HUES6 (cell line): ENCODE measurements at regions not wholly inside any gene's neighbourhood (a gene's known extent, or its start where the extent isn't known, plus 50 kb on each side); places are given as distances from the start of the nearest gene placed in this dataset.

Experiments used
- H3K27ac ChIP-seq: 2 replicates; pipeline ENCODE4 v1.7.0; 2013; ENCODE audit warnings: low read depth, mild to moderate bottlenecking, low read length, inconsistent platforms
- H3K27me3 ChIP-seq: 2 replicates; pipeline ENCODE4 v1.6.1; 2013; ENCODE audit warnings: low read length; ENCODE audit not compliant: control insufficient read depth, insufficient read depth
- H3K36me3 ChIP-seq: 2 replicates; pipeline ENCODE4 v1.6.1; 2013; ENCODE audit warnings: low read length; ENCODE audit not compliant: control insufficient read depth, insufficient read depth
- H3K4me1 ChIP-seq: 2 replicates; pipeline ENCODE4 v1.6.1; 2013; ENCODE audit warnings: low read length; ENCODE audit not compliant: control insufficient read depth, insufficient read depth
- H3K4me3 ChIP-seq: 2 replicates; pipeline ENCODE4 v1.5.1; 2013; ENCODE audit warnings: low read depth, low read length
- H3K9ac ChIP-seq: one replicate; pipeline ENCODE4 v1.6.1; 2013; ENCODE audit warnings: mild to moderate bottlenecking, low read length
- H3K9me3 ChIP-seq: 2 replicates; pipeline ENCODE4 v1.6.1; 2013; ENCODE audit warnings: low read depth, low read length; ENCODE audit not compliant: control insufficient read depth, insufficient read depth

- no peaks in the 10 kb centered on the region for H3K36me3 ChIP-seq
- H3K27ac ChIP-seq, result no peak overlapping the region
- no peaks in the 10 kb centered on the region for H3K27me3 ChIP-seq
- H3K4me1 ChIP-seq, result no peaks in the 10 kb centered on the region
- H3K9me3 ChIP-seq, result no peaks in the 10 kb centered on the region
- H3K4me3 ChIP-seq, result no peak overlapping the region
- H3K9ac ChIP-seq, result no peak overlapping the region
These were observed 190.5 kb downstream of the C11orf87 start for GRCh38 chr11:109612496-109612895.

GRCh38 chr11:109619498-109619897, 197.5 kb downstream of the C11orf87 start:
- no peaks in the 10 kb centered on the region for H3K27me3 ChIP-seq
- H3K9ac ChIP-seq, result no peak overlapping the region
- no peak overlapping the region for H3K4me3 ChIP-seq
- H3K9me3 ChIP-seq, result no peaks in the 10 kb centered on the region
- no peaks in the 10 kb centered on the region for H3K36me3 ChIP-seq
- no peaks in the 10 kb centered on the region for H3K4me1 ChIP-seq
- H3K27ac ChIP-seq, result no peak overlapping the region

GRCh38 chr11:109629734-109630133, 207.7 kb downstream of the C11orf87 start:
- no peaks in the 10 kb centered on the region for H3K4me1 ChIP-seq
- H3K9me3 ChIP-seq, result no peaks in the 10 kb centered on the region
- no peaks in the 10 kb centered on the region for H3K27me3 ChIP-seq
- no peak overlapping the region for H3K27ac ChIP-seq
- H3K9ac ChIP-seq, result no peak overlapping the region
- no peaks in the 10 kb centered on the region for H3K36me3 ChIP-seq
- no peak overlapping the region for H3K4me3 ChIP-seq

GRCh38 chr11:109641549-109641948, 219.6 kb downstream of the C11orf87 start:
- H3K27me3 ChIP-seq, result no peaks in the 10 kb centered on the region
- no peak overlapping the region for H3K27ac ChIP-seq
- H3K4me3 ChIP-seq, result no peak overlapping the region
- no peaks in the 10 kb centered on the region for H3K36me3 ChIP-seq
- no peaks in the 10 kb centered on the region for H3K4me1 ChIP-seq
- no peaks in the 10 kb centered on the region for H3K9me3 ChIP-seq
- H3K9ac ChIP-seq, result no peak overlapping the region

- Histone ChIP-seq H3K4me1 (no peaks in the 10 kb centered on the region), H3K36me3 (no peaks in the 10 kb centered on the region), H3K27ac (no peak overlapping the region), H3K4me3 (no peak overlapping the region), H3K27me3 (no peaks in the 10 kb centered on the region), H3K9me3 (no peaks in the 10 kb centered on the region), H3K9ac (no peak overlapping the region)
These were observed 222.2 kb downstream of the C11orf87 start for GRCh38 chr11:109644152-109644551.

- Histone ChIP-seq H3K27me3 (no peaks in the 10 kb centered on the region), H3K27ac (no peak overlapping the region), H3K4me1 (no peaks in the 10 kb centered on the region), H3K36me3 (no peaks in the 10 kb centered on the region), H3K4me3 (no peak overlapping the region), H3K9me3 (no peaks in the 10 kb centered on the region), H3K9ac (no peak overlapping the region)
These were observed 226.8 kb downstream of the C11orf87 start for GRCh38 chr11:109648804-109649203.

GRCh38 chr11:109654091-109654490, 232.1 kb downstream of the C11orf87 start:
- no peaks in the 10 kb centered on the region for H3K36me3 ChIP-seq
- H3K27ac ChIP-seq, result no peak overlapping the region
- H3K4me1 ChIP-seq, result no peaks in the 10 kb centered on the region
- no peak overlapping the region for H3K9ac ChIP-seq
- H3K27me3 ChIP-seq, result no peaks in the 10 kb centered on the region
- no peak overlapping the region for H3K4me3 ChIP-seq
- H3K9me3 ChIP-seq, result no peaks in the 10 kb centered on the region

- Histone ChIP-seq H3K4me1 (no peaks in the 10 kb centered on the region), H3K9ac (no peak overlapping the region), H3K9me3 (no peaks in the 10 kb centered on the region), H3K27ac (no peak overlapping the region), H3K4me3 (no peak overlapping the region), H3K27me3 (no peaks in the 10 kb centered on the region), H3K36me3 (no peaks in the 10 kb centered on the region)
These were observed 236.2 kb downstream of the C11orf87 start for GRCh38 chr11:109658190-109658589.

GRCh38 chr11:109667719-109668118, 245.7 kb downstream of the C11orf87 start:
- H3K4me3 ChIP-seq, result no peak overlapping the region
- no peak overlapping the region for H3K9ac ChIP-seq
- H3K4me1 ChIP-seq, result no peaks in the 10 kb centered on the region
- no peaks in the 10 kb centered on the region for H3K27me3 ChIP-seq
- no peaks in the 10 kb centered on the region for H3K36me3 ChIP-seq
- no peak overlapping the region for H3K27ac ChIP-seq
- H3K9me3 ChIP-seq, result peaks cover 8% of the 10 kb centered on the region; the same call in 1 of the 2 replicates

GRCh38 chr11:109668973-109669634, 247.1 kb downstream of the C11orf87 start:
- Histone ChIP-seq H3K9ac (no peak overlapping the region), H3K9me3 (peaks cover 8% of the 10 kb centered on the region; the same call in 1 of the 2 replicates), H3K36me3 (no peaks in the 10 kb centered on the region), H3K4me1 (no peaks in the 10 kb centered on the region), H3K27ac (no peak overlapping the region), H3K27me3 (no peaks in the 10 kb centered on the region), H3K4me3 (no peak overlapping the region)

GRCh38 chr11:109677231-109677630, 255.2 kb downstream of the C11orf87 start:
- no peak overlapping the region for H3K9ac ChIP-seq
- no peaks in the 10 kb centered on the region for H3K27me3 ChIP-seq
- H3K9me3 ChIP-seq, result no peaks in the 10 kb centered on the region
- no peaks in the 10 kb centered on the region for H3K4me1 ChIP-seq
- no peak overlapping the region for H3K27ac ChIP-seq
- H3K4me3 ChIP-seq, result no peak overlapping the region
- H3K36me3 ChIP-seq, result no peaks in the 10 kb centered on the region
